HG03064 (cell line): ENCODE measurements at regions not wholly inside any gene's neighbourhood (a gene's known extent, or its start where the extent isn't known, plus 50 kb on each side); places are given as distances from the start of the nearest gene placed in this dataset.
"Not testable (repeated sequence)": the region's sequence is repeated elsewhere in the genome, so short reads cannot be mapped to it uniquely, and the experiment has no call there.

Experiments
- ATAC-seq: cut with Tn5 transposase; IDR thresholded peaks from one replicate; pipeline ENCODE4 v1.9.1; 2021; ENCODE audit warnings: low read depth; ENCODE audit not compliant: unreplicated experiment

GRCh38 chr22:47549741-47550340, 787.4 kb downstream of the TBC1D22A start:
- ATAC-seq = no peak

- no peak for ATAC-seq
Measured at GRCh38 chr22:47548953-47549740, 786.7 kb downstream of the TBC1D22A start.

GRCh38 chr22:47547881-47548650, 785.6 kb downstream of the TBC1D22A start:
- ATAC-seq = no peak

- ATAC-seq = no peak
Measured at GRCh38 chr22:47547239-47547661, 784.8 kb downstream of the TBC1D22A start.

- no peak for ATAC-seq
Measured at GRCh38 chr22:47544696-47545095, 782.2 kb downstream of the TBC1D22A start.

- ATAC-seq = no peak
Measured at GRCh38 chr22:47543447-47543846, 781.0 kb downstream of the TBC1D22A start.

GRCh38 chr22:47540011-47540410, 777.6 kb downstream of the TBC1D22A start:
- no peak for ATAC-seq

- no peak for ATAC-seq
Measured at GRCh38 chr22:47539374-47539773, 776.9 kb downstream of the TBC1D22A start.

- ATAC-seq = no peak
Measured at GRCh38 chr22:47535681-47536080, 773.2 kb downstream of the TBC1D22A start.

GRCh38 chr22:47534804-47535410, 772.5 kb downstream of the TBC1D22A start:
- ATAC-seq = no peak

GRCh38 chr22:47533961-47534803, 771.7 kb downstream of the TBC1D22A start:
- ATAC-seq = no peak

- ATAC-seq = no peak
Measured at GRCh38 chr22:47517062-47517461, 754.6 kb downstream of the TBC1D22A start.

GRCh38 chr22:47515384-47516125, 753.1 kb downstream of the TBC1D22A start:
- ATAC-seq = no peak

GRCh38 chr22:47512617-47513016, 750.2 kb downstream of the TBC1D22A start:
- ATAC-seq = no peak

GRCh38 chr22:47504962-47505361, 742.5 kb downstream of the TBC1D22A start:
- ATAC-seq = no peak

- no peak for ATAC-seq
Measured at GRCh38 chr22:47498969-47499495, 736.6 kb downstream of the TBC1D22A start.

GRCh38 chr22:47497666-47498065, 735.2 kb downstream of the TBC1D22A start:
- no peak for ATAC-seq

GRCh38 chr22:47495110-47495509, 732.7 kb downstream of the TBC1D22A start:
- no peak for ATAC-seq

- not testable (repeated sequence) for ATAC-seq
Measured at GRCh38 chr22:47488131-47488530, 725.7 kb downstream of the TBC1D22A start.
